ENCODE measurements at regions not wholly inside any gene's neighbourhood (a gene's known extent, or its start where the extent isn't known, plus 50 kb on each side); places are given as distances from the start of the nearest gene placed in this dataset.

- no peak for TF ChIP-seq CTCF (IDR thresholded peaks at IDR 0.05; ENCODE audit: insufficient read depth, low read length, severe bottlenecking)
- no peak for DNase-seq (ENCODE audit: low read depth)
- Histone ChIP-seq H3K36me3 (ENCODE audit: control insufficient read depth, insufficient read depth, low read length) (no peaks in the 10 kb centered on the region), H3K27me3 (ENCODE audit: control insufficient read depth, insufficient read depth, low read length) (no peaks in the 10 kb centered on the region), H3K4me3 (ENCODE audit: low read depth, low read length) (no peak overlapping the region)
- FAIRE-seq, result no peak
These were observed 289.2 kb upstream of the PCDH10 start for GRCh38 chr4:132859929-132860328.

GRCh38 chr4:132860976-132861375 lies 288.1 kb upstream of the PCDH10 start:
- Histone ChIP-seq H3K4me3 (ENCODE audit: low read depth, low read length) (no peak overlapping the region), H3K36me3 (ENCODE audit: control insufficient read depth, insufficient read depth, low read length) (no peaks in the 10 kb centered on the region), H3K27me3 (ENCODE audit: control insufficient read depth, insufficient read depth, low read length) (no peaks in the 10 kb centered on the region)
- DNase-seq (ENCODE audit: low read depth) (peak; percentile 32), FAIRE-seq (no peak)
- TF ChIP-seq CTCF (IDR thresholded peaks at IDR 0.05; ENCODE audit: insufficient read depth, low read length, severe bottlenecking), result no peak

GRCh38 chr4:132863619-132864018 lies 285.5 kb upstream of the PCDH10 start:
- FAIRE-seq, result no peak
- no peak overlapping the region for H3K4me3 ChIP-seq (ENCODE audit: low read depth, low read length)
- DNase-seq (ENCODE audit: low read depth), result no peak
- no peak for TF ChIP-seq CTCF (IDR thresholded peaks at IDR 0.05; ENCODE audit: insufficient read depth, low read length, severe bottlenecking)
- no peaks in the 10 kb centered on the region for H3K36me3 ChIP-seq (ENCODE audit: control insufficient read depth, insufficient read depth, low read length)
- H3K27me3 ChIP-seq (ENCODE audit: control insufficient read depth, insufficient read depth, low read length), result no peaks in the 10 kb centered on the region

- Histone ChIP-seq H3K27me3 (ENCODE audit: control insufficient read depth, insufficient read depth, low read length) (no peaks in the 10 kb centered on the region), H3K36me3 (ENCODE audit: control insufficient read depth, insufficient read depth, low read length) (no peaks in the 10 kb centered on the region), H3K4me3 (ENCODE audit: low read depth, low read length) (no peak overlapping the region)
- DNase-seq (ENCODE audit: low read depth) (peak; percentile 37), FAIRE-seq (no peak)
- TF ChIP-seq CTCF (IDR thresholded peaks at IDR 0.05; ENCODE audit: insufficient read depth, low read length, severe bottlenecking), result no peak
These were observed 283.6 kb upstream of the PCDH10 start for GRCh38 chr4:132865458-132865857.

- TF ChIP-seq CTCF (IDR thresholded peaks at IDR 0.05; ENCODE audit: insufficient read depth, low read length, severe bottlenecking), result no peak
- DNase-seq (ENCODE audit: low read depth) (no peak), FAIRE-seq (no peak)
- Histone ChIP-seq H3K36me3 (ENCODE audit: control insufficient read depth, insufficient read depth, low read length) (no peaks in the 10 kb centered on the region), H3K4me3 (ENCODE audit: low read depth, low read length) (no peak overlapping the region), H3K27me3 (ENCODE audit: control insufficient read depth, insufficient read depth, low read length) (no peaks in the 10 kb centered on the region)
These were observed 283.2 kb upstream of the PCDH10 start for GRCh38 chr4:132865922-132866321.

- DNase-seq (ENCODE audit: low read depth), result no peak
- no peaks in the 10 kb centered on the region for H3K27me3 ChIP-seq (ENCODE audit: control insufficient read depth, insufficient read depth, low read length)
- no peak for FAIRE-seq
These were observed 282.5 kb upstream of the PCDH10 start for GRCh38 chr4:132866616-132867015.

More at GRCh38 chr4:132866616-132867015, 282.5 kb upstream of the PCDH10 start:
- TF ChIP-seq CTCF (IDR thresholded peaks at IDR 0.05; ENCODE audit: insufficient read depth, low read length, severe bottlenecking), result no peak
- no peak overlapping the region for H3K4me3 ChIP-seq (ENCODE audit: low read depth, low read length)
- no peaks in the 10 kb centered on the region for H3K36me3 ChIP-seq (ENCODE audit: control insufficient read depth, insufficient read depth, low read length)
